ENCODE measurements at regions not wholly inside any gene's neighbourhood (a gene's known extent, or its start where the extent isn't known, plus 50 kb on each side); places are given as distances from the start of the nearest gene placed in this dataset.

DNA sequence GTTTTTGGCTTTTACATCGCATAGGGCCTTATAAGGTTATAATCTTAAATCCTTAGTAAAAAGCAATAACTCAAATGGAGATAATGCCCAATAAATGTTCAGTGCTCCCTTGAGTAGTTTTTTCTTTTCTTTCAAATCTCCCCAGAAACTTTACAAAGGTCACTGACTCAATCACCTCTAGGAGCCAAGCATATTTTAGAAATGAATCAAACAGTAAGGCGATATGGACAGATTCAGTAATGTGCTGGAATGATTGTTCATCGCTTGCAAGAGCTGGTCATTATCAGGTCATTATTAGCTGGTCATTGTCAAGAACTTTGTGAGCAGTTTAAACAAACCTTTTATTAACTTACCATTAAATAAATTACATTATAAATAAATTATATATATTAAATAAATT, 130.4 kb upstream of the SLIT3 start:
- no peak for DNase-seq (ENCODE audit: low read depth, low spot score)
- in situ Hi-C loops (cut with HindIII; ENCODE audit: low sequenced_read_pairs), result no loop called here
- TF ChIP-seq, protein P1, sequence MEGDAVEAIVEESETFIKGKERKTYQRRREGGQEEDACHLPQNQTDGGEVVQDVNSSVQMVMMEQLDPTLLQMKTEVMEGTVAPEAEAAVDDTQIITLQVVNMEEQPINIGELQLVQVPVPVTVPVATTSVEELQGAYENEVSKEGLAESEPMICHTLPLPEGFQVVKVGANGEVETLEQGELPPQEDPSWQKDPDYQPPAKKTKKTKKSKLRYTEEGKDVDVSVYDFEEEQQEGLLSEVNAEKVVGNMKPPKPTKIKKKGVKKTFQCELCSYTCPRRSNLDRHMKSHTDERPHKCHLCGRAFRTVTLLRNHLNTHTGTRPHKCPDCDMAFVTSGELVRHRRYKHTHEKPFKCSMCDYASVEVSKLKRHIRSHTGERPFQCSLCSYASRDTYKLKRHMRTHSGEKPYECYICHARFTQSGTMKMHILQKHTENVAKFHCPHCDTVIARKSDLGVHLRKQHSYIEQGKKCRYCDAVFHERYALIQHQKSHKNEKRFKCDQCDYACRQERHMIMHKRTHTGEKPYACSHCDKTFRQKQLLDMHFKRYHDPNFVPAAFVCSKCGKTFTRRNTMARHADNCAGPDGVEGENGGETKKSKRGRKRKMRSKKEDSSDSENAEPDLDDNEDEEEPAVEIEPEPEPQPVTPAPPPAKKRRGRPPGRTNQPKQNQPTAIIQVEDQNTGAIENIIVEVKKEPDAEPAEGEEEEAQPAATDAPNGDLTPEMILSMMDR (IDR thresholded peaks at IDR 0.05; ENCODE audit: low read depth, low read length), result no peak
- H3K4me3 ChIP-seq (ENCODE audit: low read depth, low read length), result no peak overlapping the region

DNA sequence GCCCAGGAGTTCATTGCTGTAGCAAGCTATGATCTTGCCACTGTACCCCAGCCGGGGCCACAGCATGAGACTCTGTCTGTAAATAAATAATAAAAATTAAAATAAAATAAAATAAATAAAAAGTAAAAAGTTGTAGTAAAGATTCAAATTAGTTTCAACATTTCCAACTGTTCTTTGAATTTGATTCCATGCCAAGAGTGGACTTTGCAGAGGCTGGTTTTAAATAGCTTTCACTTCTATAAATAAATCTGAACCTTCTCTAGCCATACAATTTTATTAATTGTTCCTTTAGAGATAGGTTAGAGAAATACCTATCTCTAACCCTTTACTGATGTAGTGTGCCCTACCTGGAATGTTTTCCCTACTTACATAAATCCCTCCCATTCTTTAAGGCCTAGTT, 129.7 kb upstream of the SLIT3 start:
- DNase-seq (ENCODE audit: low read depth, low spot score), result no peak
- in situ Hi-C loops (cut with HindIII; ENCODE audit: low sequenced_read_pairs), result no loop called here
- TF ChIP-seq, protein P1 (IDR thresholded peaks at IDR 0.05; ENCODE audit: low read depth, low read length), result no peak
- no peak overlapping the region for H3K4me3 ChIP-seq (ENCODE audit: low read depth, low read length)

DNA sequence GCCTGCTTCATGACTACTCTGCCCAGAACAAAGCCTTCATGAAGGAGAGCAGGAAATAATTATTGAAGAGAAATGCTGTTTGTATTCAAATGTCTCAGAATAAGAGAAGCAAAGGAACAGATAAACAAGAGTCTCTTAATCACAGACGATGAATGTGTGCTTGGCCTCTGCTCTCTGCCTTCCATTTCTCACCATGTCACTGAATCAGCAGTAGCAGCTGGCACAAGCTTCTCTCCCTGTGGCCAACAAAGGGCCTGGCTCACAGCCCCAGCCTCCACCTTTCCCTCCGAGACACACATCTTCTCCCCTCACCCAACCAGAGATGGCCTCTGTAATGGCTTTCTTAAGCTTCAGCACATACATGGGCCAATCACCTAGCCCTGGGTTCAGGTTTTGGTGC, 128.1 kb upstream of the SLIT3 start:
- no peak overlapping the region for H3K4me3 ChIP-seq (ENCODE audit: low read depth, low read length)
- no peak for DNase-seq (ENCODE audit: low read depth, low spot score)
- in situ Hi-C loops (cut with HindIII; ENCODE audit: low sequenced_read_pairs), result no loop called here
- TF ChIP-seq, protein P1 (IDR thresholded peaks at IDR 0.05; ENCODE audit: low read depth, low read length), result no peak

DNA sequence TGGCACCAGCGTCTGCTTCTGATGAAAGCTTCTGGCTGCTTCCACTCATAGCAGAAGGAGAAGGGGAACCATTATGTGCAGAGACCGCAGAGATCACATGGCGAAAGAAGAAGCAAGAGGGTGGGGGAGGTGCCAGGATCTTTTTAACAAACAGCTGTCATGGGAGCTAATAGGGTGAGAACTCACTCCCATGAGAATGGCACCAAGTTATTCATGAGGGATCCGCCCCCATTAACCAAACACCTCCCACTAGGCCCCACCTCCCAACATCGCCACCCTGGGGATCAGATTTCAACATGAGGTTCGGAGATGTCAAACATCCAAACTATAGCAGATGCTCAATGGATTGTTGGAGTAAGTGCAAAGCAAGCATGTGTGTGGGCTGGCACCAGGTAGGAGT, 125.8 kb upstream of the SLIT3 start:
- TF ChIP-seq, protein P1 (IDR thresholded peaks at IDR 0.05; ENCODE audit: low read depth, low read length), result no peak
- no peak for DNase-seq (ENCODE audit: low read depth, low spot score)
- in situ Hi-C loops (cut with HindIII; ENCODE audit: low sequenced_read_pairs), result no loop called here
- no peak overlapping the region for H3K4me3 ChIP-seq (ENCODE audit: low read depth, low read length)

DNA sequence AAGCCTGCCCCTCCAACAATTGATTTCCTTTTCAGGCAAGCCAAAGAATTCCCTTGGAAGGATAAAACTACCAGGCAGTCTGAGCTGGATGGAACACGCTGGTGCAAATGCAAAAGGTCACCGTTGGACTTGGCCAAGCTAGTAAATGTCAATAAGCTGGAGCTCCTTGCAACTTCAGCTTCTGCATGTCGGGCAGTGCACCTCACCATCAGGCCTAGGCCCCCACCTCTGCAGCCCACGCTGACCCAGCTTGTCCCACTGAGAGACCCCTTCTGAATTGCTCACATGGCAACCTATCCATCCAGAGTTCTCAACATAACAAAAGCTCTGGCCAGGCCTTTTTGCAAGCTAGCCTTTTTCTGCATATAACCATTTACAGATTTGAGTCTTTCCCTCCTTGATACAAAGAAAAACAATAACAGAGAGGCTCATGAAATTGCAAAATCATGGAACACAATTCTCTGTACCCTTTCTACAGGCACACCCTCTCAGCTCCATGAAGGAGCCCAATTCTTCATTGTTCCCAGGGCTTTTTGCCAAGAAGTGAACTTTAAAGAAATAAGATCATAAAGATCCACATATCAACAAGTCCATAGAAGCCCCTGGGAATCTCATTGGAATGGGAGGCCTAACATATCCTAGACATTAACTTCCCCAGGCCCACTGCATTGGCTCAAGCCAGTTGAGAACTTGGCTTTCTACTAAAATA, 123.9 kb upstream of the SLIT3 start:
- no peak overlapping the region for H3K4me3 ChIP-seq (ENCODE audit: low read depth, low read length)
- in situ Hi-C loops (cut with HindIII; ENCODE audit: low sequenced_read_pairs), result no loop called here
- TF ChIP-seq, protein P1 (IDR thresholded peaks at IDR 0.05; ENCODE audit: low read depth, low read length), result no peak
- no peak for DNase-seq (ENCODE audit: low read depth, low spot score)

DNA sequence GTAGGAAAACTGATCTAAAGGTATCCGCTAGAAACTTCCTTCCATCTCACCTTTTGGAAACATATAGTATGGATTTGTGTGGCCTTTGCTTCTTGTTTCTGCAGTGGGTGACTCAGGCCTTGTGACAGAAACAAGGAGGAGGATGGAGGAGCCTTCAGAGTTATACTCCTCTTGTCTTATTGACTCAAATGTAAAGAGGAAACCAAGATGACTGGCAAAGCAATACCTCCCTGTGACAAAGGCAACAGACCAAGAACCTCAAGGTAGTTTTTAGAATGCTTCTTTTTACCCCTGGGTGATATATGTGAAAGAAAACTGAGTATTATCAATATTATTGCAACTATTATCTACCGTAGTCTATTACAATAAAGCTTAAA, 123.3 kb upstream of the SLIT3 start:
- TF ChIP-seq, protein P1 (IDR thresholded peaks at IDR 0.05; ENCODE audit: low read depth, low read length), result no peak
- H3K4me3 ChIP-seq (ENCODE audit: low read depth, low read length), result no peak overlapping the region
- in situ Hi-C loops (cut with HindIII; ENCODE audit: low sequenced_read_pairs), result no loop called here
- no peak for DNase-seq (ENCODE audit: low read depth, low spot score)
